A673 (cell line): ENCODE measurements at regions not wholly inside any gene's neighbourhood (a gene's known extent, or its start where the extent isn't known, plus 50 kb on each side); places are given as distances from the start of the nearest gene placed in this dataset.

Experiments
- BruUV-seq: library from RNA; stranded (reverse); fragments of 400-500 nt; replicated peaks from 2 replicates; lab custom pipeline; 2021; lab: Mats Ljungman, UMichigan
- CTCF ChIA-PET: fragments of 300-600 bp; sonication (Branson Sonifier 250); formaldehyde crosslinking; loops from one replicate; lab custom pipeline; 2022; ENCODE audit warnings: antibody characterized with exemption; lab: Charles Lee
- POLR2A ChIA-PET: fragments of 300-600 bp; sonication (Branson Sonifier 250); formaldehyde crosslinking; loops from one replicate; lab custom pipeline; 2022; ENCODE audit warnings: antibody characterized with exemption; ENCODE audit not compliant: low non-redundant PET; lab: Charles Lee
- DNase-seq: peaks from one replicate; pipeline ENCODE4 v3.0.0-alpha.2; 2015; ENCODE audit warnings: low spot score
- H3K27ac ChIP-seq: fragments of 200-600 bp; sonication (generic); 2 replicates; pipeline ENCODE4 v1.5.1; 2016; ENCODE audit warnings: mixed run types, low read depth, mild to moderate bottlenecking, mixed read lengths, antibody characterized with exemption, low read length; ENCODE audit not compliant: poor library complexity, severe bottlenecking
- H3K27me3 ChIP-seq: fragments of 200-600 bp; sonication (generic); replicated peaks from 2 replicates; pipeline ENCODE4 v1.6.1; 2017; ENCODE audit warnings: mixed run types, low read depth, mild to moderate bottlenecking, mixed read lengths, antibody characterized with exemption, low read length; ENCODE audit not compliant: insufficient read depth, poor library complexity
- H3K36me3 ChIP-seq: fragments of 200-600 bp; sonication (generic); 2 replicates; pipeline ENCODE4 v1.6.1; 2016; ENCODE audit warnings: mixed run types, mild to moderate bottlenecking, mixed read lengths, antibody characterized with exemption, low read length; ENCODE audit not compliant: insufficient read depth, poor library complexity, severe bottlenecking
- H3K4me1 ChIP-seq: fragments of 200-600 bp; sonication (generic); 2 replicates; pipeline ENCODE4 v1.6.1; 2017; ENCODE audit warnings: mixed run types, mild to moderate bottlenecking, mixed read lengths, antibody characterized with exemption, low read length; ENCODE audit not compliant: insufficient read depth, poor library complexity, severe bottlenecking
- H3K4me3 ChIP-seq: fragments of 200-600 bp; sonication (generic); 2 replicates; pipeline ENCODE4 v1.5.1; 2016; ENCODE audit warnings: low read depth, mixed run types, mild to moderate bottlenecking, mixed read lengths, low read length; ENCODE audit not compliant: poor library complexity, severe bottlenecking
- H3K9me3 ChIP-seq: fragments of 200-600 bp; sonication (generic); 2 replicates; pipeline ENCODE4 v1.6.1; 2016; ENCODE audit warnings: mixed run types, low read depth, mild to moderate bottlenecking, mixed read lengths, antibody characterized with exemption, low read length; ENCODE audit not compliant: poor library complexity, severe bottlenecking
- CTCF ChIP-seq: fragments of 300-800, 200-600 bp; sonication (generic); conservative IDR thresholded peaks from 2 replicates; pipeline ENCODE4 v1.5.1; 2017; ENCODE audit warnings: low read depth, mild to moderate bottlenecking, antibody characterized with exemption, low read length, moderate library complexity, mixed read lengths
- EZH2 ChIP-seq: fragments of 200-600 bp; sonication (generic); IDR thresholded peaks from 2 replicates; pipeline ENCODE4 v1.6.1; 2017; ENCODE audit warnings: borderline replicate concordance, low read depth, mild to moderate bottlenecking, mixed read lengths, antibody characterized with exemption, low read length; ENCODE audit not compliant: poor library complexity, severe bottlenecking
- intact Hi-C: fragments of 100-400 bp; cut with micrococcal nuclease; formaldehyde crosslinking; loops from one replicate; pipeline ENCODE4 v1.10.0; 2022; ENCODE audit not compliant: unreplicated experiment

- Histone ChIP-seq H3K36me3 (no peaks in the 10 kb centered on the region), H3K27ac (peak overlapping the region; percentile 12), H3K9me3 (no peaks in the 10 kb centered on the region), H3K4me1 (peaks cover 16% of the 10 kb centered on the region), H3K27me3 (no peaks in the 10 kb centered on the region), H3K4me3 (no peak overlapping the region)
- CTCF ChIA-PET: no interaction called here
- DNase-seq: peak; percentile 65
- no TSS peak for BruUV-seq
- intact Hi-C loops: no loop called here
- POLR2A ChIA-PET: no interaction called here
- TF ChIP-seq EZH2 (no peak), CTCF (no peak)
These were observed 219.6 kb downstream of the RND3 start for GRCh38 chr2:150267651-150268415.

- Histone ChIP-seq H3K36me3 (no peaks in the 10 kb centered on the region), H3K27me3 (no peaks in the 10 kb centered on the region), H3K4me3 (no peak overlapping the region), H3K4me1 (peaks cover 16% of the 10 kb centered on the region), H3K27ac (no peak overlapping the region), H3K9me3 (no peaks in the 10 kb centered on the region)
- intact Hi-C loops: no loop called here
- POLR2A ChIA-PET: no interaction called here
- TF ChIP-seq EZH2 (no peak), CTCF (no peak)
- no TSS peak for BruUV-seq
- DNase-seq: no peak
- CTCF ChIA-PET: no interaction called here
These were observed 220.5 kb downstream of the RND3 start for GRCh38 chr2:150266931-150267330.

GRCh38 chr2:150264442-150264841 is 223.0 kb downstream of the RND3 start:
- TF ChIP-seq EZH2 (no peak), CTCF (no peak)
- Histone ChIP-seq H3K27ac (no peak overlapping the region), H3K4me3 (no peak overlapping the region), H3K36me3 (no peaks in the 10 kb centered on the region), H3K27me3 (no peaks in the 10 kb centered on the region), H3K9me3 (no peaks in the 10 kb centered on the region), H3K4me1 (peaks cover 23% of the 10 kb centered on the region)
- no TSS peak for BruUV-seq
- ChIA-PET CTCF (no interaction called here), POLR2A (no interaction called here)
- intact Hi-C loops: no loop called here
- no peak for DNase-seq
